GM10248 (cell line): ENCODE measurements at regions not wholly inside any gene's neighbourhood (a gene's known extent, or its start where the extent isn't known, plus 50 kb on each side); places are given as distances from the start of the nearest gene placed in this dataset.
"Not testable (repeated sequence)": the region's sequence is repeated elsewhere in the genome, so short reads cannot be mapped to it uniquely, and the experiment has no call there.

Experiments
- CTCF ChIA-PET: fragments of 300-600 bp; sonication (Branson Sonifier 250); formaldehyde crosslinking; extraction: SDS; loops from one replicate; lab custom pipeline; 2021; ENCODE audit warnings: antibody characterized with exemption; lab: Yijun Ruan, JAX
- POLR2A ChIA-PET: fragments of 350-650 bp; sonication (Branson Sonifier 250); formaldehyde crosslinking; extraction: SDS; loops from one replicate; lab custom pipeline; 2020; ENCODE audit warnings: antibody characterized with exemption; lab: Yijun Ruan, JAX
- DNase-seq: peaks from one replicate; pipeline ENCODE4 v3.0.0; 2012; ENCODE audit errors: extremely low spot score
- CTCF ChIP-seq: IDR thresholded peaks from 2 replicates; pipeline ENCODE4 v1.5.1; 2012; ENCODE audit warnings: mild to moderate bottlenecking, low read depth; ENCODE audit errors: extremely low read depth, missing control alignments, control extremely low read depth

- no peak for DNase-seq
- ChIA-PET POLR2A (no interaction called here), CTCF (no interaction called here)
- no peak for TF ChIP-seq CTCF
Measured at GRCh38 chr13:90461398-90461797, 886.1 kb upstream of the MIR17HG start.

- no peak for DNase-seq
- POLR2A ChIA-PET: no interaction called here
- CTCF ChIA-PET: no interaction called here
- TF ChIP-seq CTCF: no peak
Measured at GRCh38 chr13:90477216-90477615, 870.3 kb upstream of the MIR17HG start.

- ChIA-PET POLR2A (no interaction called here), CTCF (interaction anchor here (1.2 kb wide), 1 partner anchor 19 kb away, joined by 3 read pairs; no protein-coding TSS in a partner anchor)
- no peak for TF ChIP-seq CTCF
- DNase-seq: no peak
Measured at GRCh38 chr13:90483906-90484305, 863.6 kb upstream of the MIR17HG start.

- no peak for DNase-seq
- TF ChIP-seq CTCF: no peak
- CTCF ChIA-PET: no interaction called here
- POLR2A ChIA-PET: no interaction called here
Measured at GRCh38 chr13:90485436-90485835, 862.1 kb upstream of the MIR17HG start.

- no peak for DNase-seq
- POLR2A ChIA-PET: no interaction called here
- no peak for TF ChIP-seq CTCF
- CTCF ChIA-PET: no interaction called here
Measured at GRCh38 chr13:90492872-90493271, 854.6 kb upstream of the MIR17HG start.

- no peak for TF ChIP-seq CTCF
- ChIA-PET CTCF (no interaction called here), POLR2A (no interaction called here)
- no peak for DNase-seq
Measured at GRCh38 chr13:90493667-90494066, 853.8 kb upstream of the MIR17HG start.

- DNase-seq, CTCF ChIA-PET, POLR2A ChIA-PET: not testable (repeated sequence)
Measured at GRCh38 chr13:90494849-90495248, 852.6 kb upstream of the MIR17HG start.
